ENCODE measurements at regions not wholly inside any gene's neighbourhood (a gene's known extent, or its start where the extent isn't known, plus 50 kb on each side); places are given as distances from the start of the nearest gene placed in this dataset.

DNA sequence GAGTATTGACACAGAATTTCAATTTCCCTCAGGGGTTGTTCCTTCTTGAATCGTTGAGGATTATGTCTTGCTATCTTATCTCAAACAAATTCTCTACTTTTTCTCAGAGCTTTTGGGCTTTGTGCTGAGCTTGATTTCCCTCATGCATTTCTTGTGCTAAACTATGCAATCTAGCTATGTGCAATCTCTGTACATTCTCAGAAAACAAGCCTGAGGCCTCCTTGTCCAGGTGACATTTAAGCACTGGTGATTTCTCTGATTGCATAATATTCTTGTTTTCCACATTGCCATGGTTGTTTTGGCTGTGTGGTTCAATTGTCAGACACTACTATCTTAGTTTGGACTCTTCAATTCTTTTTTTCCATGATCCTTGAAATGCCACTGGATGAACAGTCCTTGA, 81.2 kb upstream of the MAN1A1 start:
- no peak overlapping the region for H2AK5ac ChIP-seq (ENCODE audit: low read depth, low read length)
- H4K91ac ChIP-seq (replicated peaks; ENCODE audit: insufficient read length, low read length): no peak overlapping the region
- no peaks in the 10 kb centered on the region for H3K23me2 ChIP-seq (ENCODE audit: low read depth, low read length)
- no peak overlapping the region for H2BK20ac ChIP-seq (ENCODE audit: low read length)
- FAIRE-seq (no peak), DNase-seq (ENCODE audit: low read depth in 1 of 2, low spot score in 2 of 2) (no peak)
- H3K18ac ChIP-seq (ENCODE audit: extremely low read depth, low read length): no peak overlapping the region
- H3K4ac ChIP-seq (replicated peaks; ENCODE audit: insufficient read length, low read depth, low read length): no peak overlapping the region
- H2BK120ac ChIP-seq (replicated peaks; ENCODE audit: low read depth, low read length): no peak overlapping the region
- ChIA-PET POLR2A (ENCODE audit: partially characterized antibody) (no interaction called here), CTCF (ENCODE audit: partially characterized antibody) (no interaction called here)
- no peak overlapping the region for H4K5ac ChIP-seq (ENCODE audit: insufficient read length, low read depth, low read length)
- H3K9ac ChIP-seq (replicated peaks in 1 of 4; ENCODE audit: extremely low read depth in 1 of 4, low read depth in 3 of 4, low read length in 3 of 4): no peak overlapping the region
- no peak overlapping the region for H3K23ac ChIP-seq (ENCODE audit: insufficient read length)
- no peak overlapping the region for H3K56ac ChIP-seq (replicated peaks; ENCODE audit: insufficient read length, low read depth, low read length)
- H2BK15ac ChIP-seq (ENCODE audit: low read length): no peak overlapping the region
- H3K27me3 ChIP-seq (replicated peaks in 1 of 4; ENCODE audit: control insufficient read depth in 3 of 4, extremely low read depth in 1 of 4, insufficient read depth in 3 of 4, low read length in 3 of 4): no peaks in the 10 kb centered on the region
- H3K14ac ChIP-seq (ENCODE audit: insufficient read length): no peak overlapping the region
- no peaks in the 10 kb centered on the region for H3K79me1 ChIP-seq (ENCODE audit: low read depth, low read length)
- no peak overlapping the region for H3K27ac ChIP-seq (ENCODE audit: low read depth, low read length)
- H3K9me3 ChIP-seq (ENCODE audit: insufficient read depth in 2 of 2, low read depth in 1 of 2, low read length in 1 of 2): no peaks in the 10 kb centered on the region
- H3K79me2 ChIP-seq (ENCODE audit: control insufficient read depth in 1 of 2, insufficient read depth in 2 of 2, low read length in 2 of 2): no peaks in the 10 kb centered on the region
- no peak overlapping the region for H3K4me3 ChIP-seq (ENCODE audit: extremely low read depth in 1 of 4, insufficient read depth in 2 of 4, low read depth in 3 of 4, low read length in 4 of 4)
- no peaks in the 10 kb centered on the region for H4K20me1 ChIP-seq (replicated peaks in 1 of 2; ENCODE audit: control insufficient read depth in 1 of 2, insufficient read depth in 2 of 2, low read length in 2 of 2)
- H2AFZ ChIP-seq (ENCODE audit: low read length): no peak overlapping the region
- H3K4me2 ChIP-seq (ENCODE audit: insufficient read depth in 1 of 2, low read depth in 2 of 2, low read length in 2 of 2): no peak overlapping the region
- no peak overlapping the region for H2BK5ac ChIP-seq (ENCODE audit: low read depth, low read length)
- TF ChIP-seq RXRA (IDR thresholded peaks at IDR 0.05; ENCODE audit: insufficient read depth, low read depth, low read length): no peak
- TF ChIP-seq TEAD4 (IDR thresholded peaks at IDR 0.05; ENCODE audit: low read depth, low read length): no peak
- no peaks in the 10 kb centered on the region; a peak in 2 of 7 replicates for H3K4me1 ChIP-seq (replicated peaks in 1 of 4; ENCODE audit: control insufficient read depth in 3 of 4, insufficient read depth in 4 of 4, low read length in 3 of 4)
- WGBS, 2 experiments (ENCODE audit: extremely low coverage in 1 of 2, insufficient coverage in 1 of 2, insufficient read length in 1 of 2, insufficient replicate concordance in 2 of 2, low coverage in 1 of 2, low lambda C conversion rate in 2 of 2, missing lambda C conversion rate in 1 of 2): 92% methylated on average over 1 of the region's 1 CpG; no CpG with 5 or more reads in 1 of the 2 experiments
- H4K8ac ChIP-seq (ENCODE audit: extremely low read depth, insufficient read depth, low read length): no peak overlapping the region
- H2BK12ac ChIP-seq (ENCODE audit: low read depth, low read length): no peak overlapping the region
- no peaks in the 10 kb centered on the region for H3K36me3 ChIP-seq (ENCODE audit: control insufficient read depth in 2 of 4, insufficient read depth in 4 of 4, low read length in 3 of 4)
